OCI-LY3 (cell line): ENCODE measurements at regions not wholly inside any gene's neighbourhood (a gene's known extent, or its start where the extent isn't known, plus 50 kb on each side); places are given as distances from the start of the nearest gene placed in this dataset.

Experiments
- H2AFZ ChIP-seq: fragments of 200-600, 300-600 bp; shearing (Covaris generic); 2 replicates; pipeline ENCODE4 v1.6.0; 2014; ENCODE audit warnings: antibody characterized with exemption, low read depth, low read length
- H3K27ac ChIP-seq: fragments of 200-600, 300-600 bp; sonication (generic); 2 replicates; pipeline ENCODE4 v1.5.1; 2014; ENCODE audit warnings: mild to moderate bottlenecking, low read length, moderate library complexity, mixed read lengths
- H3K27me3 ChIP-seq: fragments of 200-600, 300-600 bp; sonication (generic); 2 replicates; pipeline ENCODE4 v1.6.1; 2014; ENCODE audit warnings: low read depth, low read length, mixed read lengths
- H3K36me3 ChIP-seq: fragments of 200-600, 300-600 bp; sonication (generic); replicated peaks from 2 replicates; pipeline ENCODE3; 2014; ENCODE audit warnings: low read depth, low read length, mixed read lengths
- H3K4me1 ChIP-seq: fragments of 300-600, 200-600 bp; sonication (generic); 2 replicates; pipeline ENCODE4 v1.6.1; 2014; ENCODE audit warnings: low read length, mixed read lengths
- H3K4me2 ChIP-seq: fragments of 200-600, 300-600 bp; sonication (generic); 2 replicates; pipeline ENCODE4 v1.6.1; 2014; ENCODE audit warnings: low read length, mixed read lengths
- H3K4me3 ChIP-seq: fragments of 300-600, 200-600 bp; sonication (generic); 2 replicates; pipeline ENCODE4 v1.5.1; 2014; ENCODE audit warnings: antibody characterized with exemption, mild to moderate bottlenecking, low read length, moderate library complexity
- H3K79me2 ChIP-seq: fragments of 300-600, 200-600 bp; shearing (Covaris generic); 2 replicates; pipeline ENCODE4 v1.6.1; 2014; ENCODE audit warnings: mild to moderate bottlenecking, low read length, mixed read lengths
- H3K9ac ChIP-seq: fragments of 300-600, 200-600 bp; shearing (Covaris generic); 2 replicates; pipeline ENCODE4 v1.6.0; 2014; ENCODE audit warnings: mild to moderate bottlenecking, low read length, moderate library complexity
- H3K9me3 ChIP-seq: fragments of 200-600, 300-600 bp; shearing (Covaris generic); 2 replicates; pipeline ENCODE4 v1.6.1; 2014; ENCODE audit warnings: low read length, mixed read lengths; ENCODE audit not compliant: insufficient read depth
- H4K20me1 ChIP-seq: fragments of 200-600, 300-600 bp; sonication (generic); 2 replicates; pipeline ENCODE4 v1.6.1; 2016; ENCODE audit warnings: low read length, mixed read lengths; ENCODE audit not compliant: insufficient read depth
- EZH2phosphoT487 ChIP-seq: fragments of 200-600 bp; shearing (Covaris generic); IDR thresholded peaks from 2 replicates; pipeline ENCODE4 v1.6.1; 2018; ENCODE audit warnings: antibody characterized with exemption, mixed run types, low read depth
- TF ChIP-seq, protein P1 (sequence below): fragments of 200-600, 300-600 bp; sonication (generic); IDR thresholded peaks from 2 replicates; pipeline ENCODE4 v1.5.1; 2014; ENCODE audit warnings: antibody characterized with exemption, low read length, low read depth

DNA sequence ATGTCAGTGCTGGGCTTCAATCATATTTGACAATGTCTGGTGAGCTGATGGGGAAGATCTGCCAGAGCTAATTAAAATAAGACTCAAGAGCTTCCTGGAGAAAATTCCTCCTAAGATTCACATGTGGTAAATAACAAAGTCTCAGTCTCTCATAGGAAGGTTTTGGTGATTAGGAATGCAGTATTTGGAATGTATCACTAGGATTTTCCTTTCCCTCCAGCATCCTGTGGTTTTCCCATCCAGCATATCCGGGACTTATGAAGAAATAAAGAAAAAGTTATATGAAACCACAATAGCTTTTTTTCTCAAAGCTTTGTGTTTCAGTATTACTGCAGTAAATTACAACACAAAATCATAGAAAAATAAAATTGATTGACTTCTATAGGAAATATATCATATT is 1597.1 kb downstream of the ADGRL3 start:
- H3K9ac ChIP-seq = no peak overlapping the region
- TF ChIP-seq EZH2phosphoT487 = no peak
- TF ChIP-seq, protein P1, sequence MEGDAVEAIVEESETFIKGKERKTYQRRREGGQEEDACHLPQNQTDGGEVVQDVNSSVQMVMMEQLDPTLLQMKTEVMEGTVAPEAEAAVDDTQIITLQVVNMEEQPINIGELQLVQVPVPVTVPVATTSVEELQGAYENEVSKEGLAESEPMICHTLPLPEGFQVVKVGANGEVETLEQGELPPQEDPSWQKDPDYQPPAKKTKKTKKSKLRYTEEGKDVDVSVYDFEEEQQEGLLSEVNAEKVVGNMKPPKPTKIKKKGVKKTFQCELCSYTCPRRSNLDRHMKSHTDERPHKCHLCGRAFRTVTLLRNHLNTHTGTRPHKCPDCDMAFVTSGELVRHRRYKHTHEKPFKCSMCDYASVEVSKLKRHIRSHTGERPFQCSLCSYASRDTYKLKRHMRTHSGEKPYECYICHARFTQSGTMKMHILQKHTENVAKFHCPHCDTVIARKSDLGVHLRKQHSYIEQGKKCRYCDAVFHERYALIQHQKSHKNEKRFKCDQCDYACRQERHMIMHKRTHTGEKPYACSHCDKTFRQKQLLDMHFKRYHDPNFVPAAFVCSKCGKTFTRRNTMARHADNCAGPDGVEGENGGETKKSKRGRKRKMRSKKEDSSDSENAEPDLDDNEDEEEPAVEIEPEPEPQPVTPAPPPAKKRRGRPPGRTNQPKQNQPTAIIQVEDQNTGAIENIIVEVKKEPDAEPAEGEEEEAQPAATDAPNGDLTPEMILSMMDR = no peak
- no peak overlapping the region for H3K4me3 ChIP-seq
- no peaks in the 10 kb centered on the region for H3K4me1 ChIP-seq
- H3K36me3 ChIP-seq = no peaks in the 10 kb centered on the region
- no peaks in the 10 kb centered on the region for H3K27me3 ChIP-seq
- no peak overlapping the region for H3K4me2 ChIP-seq
- no peak overlapping the region for H3K27ac ChIP-seq
- no peaks in the 10 kb centered on the region for H3K9me3 ChIP-seq
- no peaks in the 10 kb centered on the region for H3K79me2 ChIP-seq
- H2AFZ ChIP-seq = 0 out of 2 replicates have a peak overlapping the region, but pooled peaks have one; percentile 12
- H4K20me1 ChIP-seq = no peaks in the 10 kb centered on the region

DNA sequence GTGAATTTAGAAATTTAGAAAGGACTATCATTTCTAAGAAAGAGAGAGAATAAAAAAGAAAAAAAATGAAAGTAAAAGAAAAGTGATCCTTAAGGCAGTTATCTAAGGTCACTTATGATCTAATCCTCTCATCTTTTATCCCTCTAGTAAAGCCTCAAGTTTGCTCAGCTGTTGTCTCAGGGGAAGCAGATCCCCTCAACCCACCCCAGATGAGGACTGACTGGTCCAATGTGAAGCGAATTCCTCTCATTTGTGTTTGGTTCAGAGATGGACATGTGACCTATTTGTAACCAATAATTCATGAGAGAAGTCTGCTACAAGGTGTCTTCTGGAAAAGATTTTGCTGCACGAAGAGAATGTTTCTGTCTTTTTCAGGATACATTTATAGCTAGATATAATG is 1591.3 kb downstream of the ADGRL3 start:
- Histone ChIP-seq H2AFZ (no peak overlapping the region), H3K36me3 (no peaks in the 10 kb centered on the region), H3K4me1 (no peaks in the 10 kb centered on the region), H4K20me1 (no peaks in the 10 kb centered on the region), H3K27ac (no peak overlapping the region), H3K79me2 (no peaks in the 10 kb centered on the region), H3K4me3 (no peak overlapping the region), H3K27me3 (no peaks in the 10 kb centered on the region), H3K9me3 (no peaks in the 10 kb centered on the region), H3K9ac (no peak overlapping the region), H3K4me2 (no peak overlapping the region)
- TF ChIP-seq, protein P1 = no peak
- TF ChIP-seq EZH2phosphoT487 = no peak

DNA sequence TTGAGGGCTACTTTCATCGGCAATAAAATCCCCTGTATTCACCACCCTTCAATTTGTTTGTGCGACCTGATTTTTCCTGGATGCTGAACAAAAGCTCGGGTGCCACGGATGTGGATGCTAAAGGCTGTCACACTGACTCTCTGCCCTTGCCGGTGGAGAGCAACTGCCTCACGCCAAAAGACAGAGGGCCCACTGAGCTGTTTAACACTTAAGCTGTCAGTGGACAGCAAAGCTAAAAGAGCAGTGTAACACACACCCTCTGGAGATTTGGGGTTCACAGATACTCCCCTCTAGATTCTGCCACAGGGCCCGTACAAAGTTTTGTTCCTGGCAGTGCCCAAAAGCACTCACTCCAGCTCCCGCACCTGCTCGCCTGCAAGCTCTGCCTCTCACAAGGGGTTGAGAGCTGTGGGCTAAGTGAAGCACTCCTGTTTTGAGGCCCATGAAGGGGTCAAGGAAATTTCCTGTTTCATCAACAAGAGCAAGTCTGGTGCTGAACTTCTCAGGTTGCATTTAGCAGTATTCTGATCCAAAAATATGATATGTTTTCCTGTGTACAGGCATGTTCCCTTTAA is 1571.9 kb downstream of the ADGRL3 start:
- Histone ChIP-seq H3K36me3 (no peaks in the 10 kb centered on the region), H3K9ac (no peak overlapping the region), H4K20me1 (no peaks in the 10 kb centered on the region), H3K4me1 (no peaks in the 10 kb centered on the region), H2AFZ (no peak overlapping the region), H3K4me2 (no peak overlapping the region), H3K79me2 (no peaks in the 10 kb centered on the region), H3K9me3 (no peaks in the 10 kb centered on the region), H3K27ac (no peak overlapping the region), H3K4me3 (no peak overlapping the region), H3K27me3 (no peaks in the 10 kb centered on the region)
- TF ChIP-seq, protein P1 = no peak
- no peak for TF ChIP-seq EZH2phosphoT487

DNA sequence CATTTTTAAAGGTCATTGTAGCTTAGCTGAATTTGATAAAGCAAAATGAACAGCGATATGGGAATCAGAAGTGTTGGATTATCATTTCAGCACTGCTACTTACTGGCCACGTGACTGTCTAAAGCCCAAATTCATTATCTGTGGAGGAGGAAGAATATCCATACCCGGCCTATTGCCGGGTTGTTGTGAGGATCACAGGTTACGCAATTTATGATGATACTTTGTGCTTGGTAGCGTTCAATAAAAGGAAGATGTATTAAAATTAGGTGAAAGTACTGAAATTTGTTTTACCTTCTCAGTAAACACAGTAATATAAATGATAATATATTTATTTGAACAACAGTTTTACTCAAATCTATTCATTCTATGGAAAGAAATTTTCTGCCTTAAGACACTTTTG is 1540.2 kb downstream of the ADGRL3 start:
- H3K4me3 ChIP-seq = no peak overlapping the region
- TF ChIP-seq EZH2phosphoT487 = no peak
- TF ChIP-seq, protein P1 = no peak
- no peak overlapping the region for H2AFZ ChIP-seq
- no peaks in the 10 kb centered on the region for H4K20me1 ChIP-seq
- no peaks in the 10 kb centered on the region for H3K27me3 ChIP-seq
- no peak overlapping the region for H3K9ac ChIP-seq
- no peaks in the 10 kb centered on the region for H3K4me1 ChIP-seq
- no peaks in the 10 kb centered on the region for H3K9me3 ChIP-seq
- no peak overlapping the region for H3K27ac ChIP-seq
- no peaks in the 10 kb centered on the region for H3K36me3 ChIP-seq
- no peaks in the 10 kb centered on the region for H3K79me2 ChIP-seq
- H3K4me2 ChIP-seq = no peak overlapping the region
